ENCODE measurements at regions not wholly inside any gene's neighbourhood (a gene's known extent, or its start where the extent isn't known, plus 50 kb on each side); places are given as distances from the start of the nearest gene placed in this dataset.

GRCh38 chr10:44326474-44327030 is 58.3 kb downstream of the CXCL12 start:
- ChIA-PET POLR2A (ENCODE audit: unreplicated experiment) (no interaction called here), CTCF (no interaction called here)
- DNase-seq, result no peak
- no peak overlapping the region for H3K27ac ChIP-seq
- intact Hi-C loops (cut with micrococcal nuclease; ENCODE audit: unreplicated experiment), result no loop called here
- no peaks in the 10 kb centered on the region; the same call in 1 of the 2 replicates for H3K9me3 ChIP-seq (ENCODE audit: insufficient read depth, low read depth)
- no peak overlapping the region for H3K4me3 ChIP-seq
- no TSS peak for BruUV-seq (replicated peaks)
- no peaks in the 10 kb centered on the region for H3F3A ChIP-seq (ENCODE audit: insufficient read depth, low read depth)
- H4K20me1 ChIP-seq (ENCODE audit: insufficient read depth), result no peaks in the 10 kb centered on the region
- H3K27me3 ChIP-seq (ENCODE audit: insufficient read depth, low read depth), result no peaks in the 10 kb centered on the region
- TF ChIP-seq CTCF (conservative IDR thresholded peaks at IDR 0.05), result no peak
- TF ChIP-seq EZH2 (IDR thresholded peaks at IDR 0.05; ENCODE audit: low read depth), result no peak
- H3K79me2 ChIP-seq (ENCODE audit: low read depth), result no peaks in the 10 kb centered on the region
- H2AFZ ChIP-seq, result no peak overlapping the region
- no peaks in the 10 kb centered on the region for H3K36me3 ChIP-seq (ENCODE audit: low read depth)
- no peak overlapping the region for H3K4me2 ChIP-seq
- no peaks in the 10 kb centered on the region for H3K9me2 ChIP-seq (ENCODE audit: insufficient read depth)
- no peaks in the 10 kb centered on the region for H3K4me1 ChIP-seq (replicated peaks; ENCODE audit: insufficient read depth)

GRCh38 chr10:44325596-44326307 is 59.1 kb downstream of the CXCL12 start:
- Histone ChIP-seq H3K9me2 (ENCODE audit: insufficient read depth) (no peaks in the 10 kb centered on the region), H3K27ac (no peak overlapping the region), H3K4me3 (no peak overlapping the region), H3K9me3 (ENCODE audit: insufficient read depth, low read depth) (no peaks in the 10 kb centered on the region; the same call in 1 of the 2 replicates), H3F3A (ENCODE audit: insufficient read depth, low read depth) (no peaks in the 10 kb centered on the region), H3K4me2 (no peak overlapping the region), H2AFZ (no peak overlapping the region), H3K79me2 (ENCODE audit: low read depth) (no peaks in the 10 kb centered on the region), H3K27me3 (ENCODE audit: insufficient read depth, low read depth) (no peaks in the 10 kb centered on the region), H3K36me3 (ENCODE audit: low read depth) (no peaks in the 10 kb centered on the region), H4K20me1 (ENCODE audit: insufficient read depth) (no peaks in the 10 kb centered on the region), H3K4me1 (replicated peaks; ENCODE audit: insufficient read depth) (no peaks in the 10 kb centered on the region)
- ChIA-PET CTCF (no interaction called here), POLR2A (ENCODE audit: unreplicated experiment) (no interaction called here)
- intact Hi-C loops (cut with micrococcal nuclease; ENCODE audit: unreplicated experiment), result no loop called here
- no peak for DNase-seq
- BruUV-seq (replicated peaks), result no TSS peak
- TF ChIP-seq EZH2 (IDR thresholded peaks at IDR 0.05; ENCODE audit: low read depth) (no peak), CTCF (conservative IDR thresholded peaks at IDR 0.05) (no peak)

GRCh38 chr10:44325157-44325556 is 59.7 kb downstream of the CXCL12 start:
- no peaks in the 10 kb centered on the region for H3K4me1 ChIP-seq (replicated peaks; ENCODE audit: insufficient read depth)
- no peaks in the 10 kb centered on the region; the same call in 1 of the 2 replicates for H3K9me3 ChIP-seq (ENCODE audit: insufficient read depth, low read depth)
- no peaks in the 10 kb centered on the region for H3K27me3 ChIP-seq (ENCODE audit: insufficient read depth, low read depth)
- no peaks in the 10 kb centered on the region for H3K79me2 ChIP-seq (ENCODE audit: low read depth)
- DNase-seq, result no peak
- no peak overlapping the region for H3K4me3 ChIP-seq
- no TSS peak for BruUV-seq (replicated peaks)
- ChIA-PET CTCF (no interaction called here), POLR2A (ENCODE audit: unreplicated experiment) (no interaction called here)
- no peaks in the 10 kb centered on the region for H4K20me1 ChIP-seq (ENCODE audit: insufficient read depth)
- H3K4me2 ChIP-seq, result no peak overlapping the region
- H3K27ac ChIP-seq, result no peak overlapping the region
- no peaks in the 10 kb centered on the region for H3K36me3 ChIP-seq (ENCODE audit: low read depth)
- TF ChIP-seq CTCF (conservative IDR thresholded peaks at IDR 0.05) (no peak), EZH2 (IDR thresholded peaks at IDR 0.05; ENCODE audit: low read depth) (no peak)
- intact Hi-C loops (cut with micrococcal nuclease; ENCODE audit: unreplicated experiment), result no loop called here
- no peaks in the 10 kb centered on the region for H3K9me2 ChIP-seq (ENCODE audit: insufficient read depth)
- no peaks in the 10 kb centered on the region for H3F3A ChIP-seq (ENCODE audit: insufficient read depth, low read depth)
- no peak overlapping the region for H2AFZ ChIP-seq

All from PC-9 (cell line).